Activated CD4-positive, alpha-beta T cell treated with anti-CD3 and anti-CD28 coated beads for 36 hours (primary cell): ENCODE measurements at regions not wholly inside any gene's neighbourhood (a gene's known extent, or its start where the extent isn't known, plus 50 kb on each side); places are given as distances from the start of the nearest gene placed in this dataset.

ENCODE experiments used
- ATAC-seq: fragments of 200-7000 bp; cut with Tn5 transposase; one replicate; pipeline ENCODE4 v1.10.0; 2021; ENCODE audit warnings: mild to moderate bottlenecking, moderate library complexity
- CTCF ChIA-PET: fragments of 350-600 bp; sonication (Branson Sonifier 250); formaldehyde crosslinking; loops from one replicate; lab custom pipeline; 2021; ENCODE audit warnings: antibody characterized with exemption; lab: Charles Lee
- POLR2A ChIA-PET: fragments of 350-600 bp; sonication (Branson Sonifier 250); formaldehyde crosslinking; loops from one replicate; lab custom pipeline; 2021; ENCODE audit warnings: antibody characterized with exemption, inconsistent platforms; lab: Charles Lee
- DNase-seq: peaks from one replicate; pipeline ENCODE4 v3.0.0-alpha.2; 2020
- H3K27ac Mint-ChIP-seq: one replicate; pipeline ENCODE4 v1.8.0; 2021; ENCODE audit warnings: mixed read lengths
- H3K27me3 Mint-ChIP-seq: one replicate; pipeline ENCODE4 v1.8.0; 2021; ENCODE audit warnings: mixed read lengths
- H3K36me3 Mint-ChIP-seq: one replicate; pipeline ENCODE4 v1.8.0; 2021; ENCODE audit warnings: low read depth, mixed read lengths
- H3K4me1 Mint-ChIP-seq: one replicate; pipeline ENCODE4 v1.8.0; 2021; ENCODE audit warnings: mixed read lengths
- H3K4me3 Mint-ChIP-seq: one replicate; pipeline ENCODE4 v1.8.0; 2021; ENCODE audit warnings: mild to moderate bottlenecking, moderate library complexity, mixed read lengths
- H3K9me3 Mint-ChIP-seq: one replicate; pipeline ENCODE4 v1.8.0; 2021; ENCODE audit warnings: low read depth, mixed read lengths
- intact Hi-C, 2 experiments: fragments of 100-400 bp; cut with DNase I in 1 of 2; cut with micrococcal nuclease in 1 of 2; formaldehyde crosslinking; loops; one replicate each; pipeline versions ENCODE4 v1.14.2 to v1.15.1; 2022 to 2024; cut with DNase I, micrococcal nuclease

- peaks cover 34% of the 10 kb centered on the region for H3K4me1 Mint-ChIP-seq
- no peak for DNase-seq
- ATAC-seq: no peak
- H3K36me3 Mint-ChIP-seq: peaks cover 5% of the 10 kb centered on the region
- ChIA-PET POLR2A (no interaction called here), CTCF (interaction anchor here (0.9 to 1.5 kb wide), 2 partner anchors 12 to 105 kb away, joined by 4 read pairs; no protein-coding TSS in a partner anchor)
- H3K27ac Mint-ChIP-seq: no peak overlapping the region
- H3K27me3 Mint-ChIP-seq: no peaks in the 10 kb centered on the region
- no peak overlapping the region for H3K4me3 Mint-ChIP-seq
- intact Hi-C loops: no loop called here
- H3K9me3 Mint-ChIP-seq: peaks cover 18% of the 10 kb centered on the region
Measured at GRCh38 chr10:88170628-88171027, 307.2 kb downstream of the PTEN start.

DNA sequence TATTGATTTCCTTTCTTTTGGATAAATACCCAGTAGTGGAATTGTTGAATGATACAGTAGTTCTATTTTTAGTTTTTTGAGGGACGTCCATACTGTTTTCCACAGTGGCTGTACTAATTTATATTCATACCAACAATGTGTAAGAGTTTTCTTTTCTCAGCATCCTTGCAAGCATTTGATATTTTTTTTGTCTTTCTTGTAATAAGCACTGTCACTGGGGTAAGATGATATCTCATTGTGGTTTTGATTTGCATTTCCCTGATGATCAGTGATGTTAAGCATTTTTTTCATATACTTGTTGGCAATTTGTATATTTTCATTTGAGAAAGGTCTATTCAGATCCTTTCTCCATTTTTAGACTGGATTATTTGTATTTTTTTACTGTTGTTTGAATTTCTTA, 308.7 kb downstream of the PTEN start:
- intact Hi-C loops: no loop called here
- Mint-ChIP-seq H3K27ac (no peak overlapping the region), H3K4me3 (no peak overlapping the region), H3K4me1 (peaks cover 32% of the 10 kb centered on the region), H3K9me3 (peaks cover 24% of the 10 kb centered on the region), H3K27me3 (no peaks in the 10 kb centered on the region), H3K36me3 (peaks cover 5% of the 10 kb centered on the region)
- DNase-seq (no peak), ATAC-seq (no peak)
- ChIA-PET CTCF (no interaction called here), POLR2A (no interaction called here)

DNA sequence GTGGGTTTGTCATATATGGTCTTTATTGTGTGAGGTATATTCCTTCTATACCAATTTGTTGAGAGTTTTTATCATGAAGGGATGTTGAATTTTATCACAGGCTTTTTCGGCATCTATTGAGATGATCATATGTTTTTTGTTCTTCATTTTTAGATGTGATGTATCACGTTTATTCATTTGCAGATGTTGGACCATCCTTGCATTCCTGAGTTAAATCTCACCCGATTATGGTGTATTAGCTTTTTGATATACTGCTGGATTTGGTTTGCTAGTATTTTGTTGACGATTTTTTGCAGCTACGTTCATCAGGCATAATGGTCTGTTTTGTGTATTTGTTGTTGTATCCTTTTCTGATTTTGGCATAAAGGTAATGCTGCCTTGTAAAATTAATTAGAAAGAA, 311.0 kb downstream of the PTEN start:
- intact Hi-C loops: no loop called here
- H3K27ac Mint-ChIP-seq: no peak overlapping the region
- H3K4me3 Mint-ChIP-seq: no peak overlapping the region
- H3K9me3 Mint-ChIP-seq: peaks cover 25% of the 10 kb centered on the region
- POLR2A ChIA-PET: no interaction called here
- no peaks in the 10 kb centered on the region for H3K27me3 Mint-ChIP-seq
- peaks cover 26% of the 10 kb centered on the region for H3K4me1 Mint-ChIP-seq
- DNase-seq (no peak), ATAC-seq (no peak)
- CTCF ChIA-PET: interaction anchor here (1.1 to 1.5 kb wide), 2 partner anchors 60 to 945 kb away, joined by 3 to 5 read pairs; no protein-coding TSS in a partner anchor
- peaks cover 5% of the 10 kb centered on the region for H3K36me3 Mint-ChIP-seq

GRCh38 chr10:88178758-88179157, 315.3 kb downstream of the PTEN start:
- DNase-seq: no peak
- Mint-ChIP-seq H3K36me3 (peaks cover 5% of the 10 kb centered on the region), H3K4me1 (no peaks in the 10 kb centered on the region), H3K4me3 (no peak overlapping the region), H3K9me3 (peaks cover 23% of the 10 kb centered on the region), H3K27me3 (no peaks in the 10 kb centered on the region), H3K27ac (no peak overlapping the region)
- POLR2A ChIA-PET: no interaction called here
- no peak for ATAC-seq
- intact Hi-C loops: no loop called here
- CTCF ChIA-PET: no interaction called here

DNA sequence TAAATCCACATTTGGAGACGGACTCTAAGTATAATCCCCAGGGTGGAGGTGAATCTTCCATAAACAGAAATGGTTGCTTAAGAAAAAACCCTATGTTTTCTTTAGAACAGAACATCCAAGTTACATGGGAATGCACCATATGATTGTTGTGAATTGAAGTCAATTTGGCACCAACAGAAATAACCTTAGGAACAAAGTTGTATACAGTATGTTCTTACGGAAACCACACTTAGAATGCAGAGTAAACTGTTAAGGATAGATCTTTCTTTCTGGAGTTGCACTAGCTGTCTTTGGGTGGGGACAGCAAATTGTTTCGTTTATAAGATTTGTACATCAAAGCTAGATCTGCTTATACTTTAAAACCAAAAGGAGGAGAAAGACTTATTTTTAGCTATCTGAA, 316.4 kb downstream of the PTEN start:
- ChIA-PET POLR2A (no interaction called here), CTCF (interaction anchor here (1.0 to 1.1 kb wide), 2 partner anchors 239 to 321 kb away, joined by 3 to 4 read pairs; no protein-coding TSS in a partner anchor)
- no peak overlapping the region for H3K4me3 Mint-ChIP-seq
- intact Hi-C loops: no loop called here
- DNase-seq (no peak), ATAC-seq (no peak)
- peaks cover 16% of the 10 kb centered on the region for H3K9me3 Mint-ChIP-seq
- no peak overlapping the region for H3K27ac Mint-ChIP-seq
- no peaks in the 10 kb centered on the region for H3K27me3 Mint-ChIP-seq
- H3K4me1 Mint-ChIP-seq: no peaks in the 10 kb centered on the region
- peaks cover 5% of the 10 kb centered on the region for H3K36me3 Mint-ChIP-seq

DNA sequence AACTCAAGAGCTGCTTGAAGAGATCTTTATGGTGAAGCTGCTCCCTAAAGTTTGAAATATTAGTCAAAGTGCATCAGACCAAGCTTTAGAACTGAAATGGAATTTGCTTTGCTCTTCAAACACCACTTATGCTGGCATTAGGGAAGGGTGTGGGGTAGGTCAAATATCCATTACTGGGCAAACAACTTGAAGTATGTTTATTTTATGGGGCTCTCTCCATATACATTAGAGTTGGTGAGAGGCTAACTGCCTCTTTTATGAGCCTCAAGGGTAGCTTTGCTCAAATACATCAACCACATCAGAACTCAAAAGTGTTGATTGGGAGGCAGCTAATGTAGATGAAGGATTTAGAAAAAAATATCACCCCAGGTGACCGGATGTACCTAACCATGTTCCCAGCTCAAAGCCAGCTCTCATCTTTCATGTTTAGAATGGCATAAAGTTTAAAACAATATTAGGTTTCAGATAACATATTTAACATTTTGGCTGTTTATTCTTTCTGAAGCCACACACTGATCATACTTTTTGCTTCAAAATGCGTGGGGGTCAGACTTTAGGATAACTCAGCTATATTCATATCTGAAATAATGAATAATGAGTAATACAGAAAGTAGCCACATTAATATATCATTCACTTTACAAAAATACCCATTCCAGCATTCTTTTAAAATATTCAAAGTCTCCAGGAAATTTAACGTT, 318.6 kb downstream of the PTEN start:
- no peaks in the 10 kb centered on the region for H3K27me3 Mint-ChIP-seq
- ChIA-PET CTCF (interaction anchor here (0.6 to 1.7 kb wide), 3 partner anchors 12 to 68 kb away, joined by 3 to 4 read pairs (median 3); no protein-coding TSS in a partner anchor), POLR2A (interaction anchor here (0.6 kb wide), 1 partner anchor 180 kb away, joined by 3 read pairs; no protein-coding TSS in a partner anchor)
- peaks cover 6% of the 10 kb centered on the region for H3K9me3 Mint-ChIP-seq
- DNase-seq: no peak
- no peaks in the 10 kb centered on the region for H3K36me3 Mint-ChIP-seq
- intact Hi-C loops: no loop called here
- no peak for ATAC-seq
- no peak overlapping the region for H3K27ac Mint-ChIP-seq
- no peaks in the 10 kb centered on the region for H3K4me1 Mint-ChIP-seq
- H3K4me3 Mint-ChIP-seq: no peak overlapping the region

DNA sequence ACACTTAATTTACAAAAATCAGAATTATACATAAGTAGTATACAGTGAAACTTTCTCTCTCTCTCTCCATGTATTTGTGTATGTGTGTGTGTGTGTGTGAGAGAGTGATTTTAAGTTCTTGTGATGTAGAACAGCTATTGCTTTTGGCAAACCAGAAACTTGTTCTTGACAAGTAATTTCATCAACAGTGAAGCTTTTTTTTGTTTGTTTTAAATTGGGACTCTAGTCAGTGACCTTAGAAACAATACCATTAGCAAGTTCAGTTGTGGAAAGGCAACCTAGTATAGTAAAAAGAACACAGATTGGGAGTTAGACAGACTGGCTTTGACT, 319.1 kb downstream of the PTEN start:
- CTCF ChIA-PET: interaction anchor here (1.7 kb wide), 1 partner anchor 12 kb away, joined by 4 read pairs; no protein-coding TSS in a partner anchor
- ATAC-seq: no peak
- peaks cover 2% of the 10 kb centered on the region for H3K9me3 Mint-ChIP-seq
- H3K36me3 Mint-ChIP-seq: no peaks in the 10 kb centered on the region
- no peak for DNase-seq
- H3K4me3 Mint-ChIP-seq: no peak overlapping the region
- POLR2A ChIA-PET: interaction anchor here (0.6 kb wide), 2 partner anchors 91 to 180 kb away, joined by 3 read pairs; no protein-coding TSS in a partner anchor
- H3K27me3 Mint-ChIP-seq: no peaks in the 10 kb centered on the region
- no peak overlapping the region for H3K27ac Mint-ChIP-seq
- H3K4me1 Mint-ChIP-seq: no peaks in the 10 kb centered on the region
- intact Hi-C loops: no loop called here

DNA sequence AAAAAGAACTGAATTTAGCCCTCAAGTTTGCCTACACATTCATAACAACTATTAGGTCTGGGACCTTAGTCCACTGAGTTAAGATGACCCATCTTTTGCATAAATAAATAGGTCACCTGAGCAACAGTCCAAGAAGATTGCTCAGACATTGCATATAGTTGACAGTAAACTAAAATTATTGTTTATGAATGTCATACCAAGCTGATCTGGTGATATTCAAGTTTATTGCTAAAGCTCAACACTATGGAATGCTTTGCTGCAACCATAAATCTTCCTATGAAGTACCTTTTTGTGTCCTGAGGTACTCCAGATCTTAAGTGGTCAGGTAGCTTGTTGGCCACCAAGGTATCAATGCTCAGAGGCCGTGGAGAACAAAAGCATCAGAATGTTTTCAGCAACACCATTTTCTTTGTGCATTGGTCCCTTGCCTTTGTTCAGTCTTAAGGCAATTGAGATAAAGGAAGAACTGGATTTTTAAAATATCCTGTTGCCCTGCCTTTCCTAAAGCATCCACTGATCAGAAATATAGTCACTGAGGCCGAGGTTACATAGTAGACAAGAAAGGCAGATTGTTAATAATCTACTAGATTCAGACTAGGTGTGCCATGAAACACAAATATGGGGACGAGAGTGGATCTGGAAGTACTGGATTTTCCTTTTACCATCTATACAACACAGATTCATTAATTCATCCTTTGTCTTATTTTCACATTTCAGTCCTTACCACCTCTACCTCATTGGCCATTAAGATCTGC, 321.3 kb downstream of the PTEN start:
- Mint-ChIP-seq H3K27ac (no peak overlapping the region), H3K9me3 (no peaks in the 10 kb centered on the region), H3K4me1 (no peaks in the 10 kb centered on the region), H3K27me3 (no peaks in the 10 kb centered on the region), H3K36me3 (no peaks in the 10 kb centered on the region), H3K4me3 (no peak overlapping the region)
- POLR2A ChIA-PET: no interaction called here
- ATAC-seq (no peak), DNase-seq (no peak)
- intact Hi-C loops: no loop called here
- CTCF ChIA-PET: no interaction called here

GRCh38 chr10:88185830-88186229, 322.4 kb downstream of the PTEN start:
- Mint-ChIP-seq H3K9me3 (no peaks in the 10 kb centered on the region), H3K27ac (no peak overlapping the region), H3K4me1 (peaks cover 3% of the 10 kb centered on the region), H3K4me3 (no peak overlapping the region), H3K36me3 (no peaks in the 10 kb centered on the region), H3K27me3 (no peaks in the 10 kb centered on the region)
- no peak for ATAC-seq
- intact Hi-C loops: no loop called here
- ChIA-PET CTCF (no interaction called here), POLR2A (no interaction called here)
- DNase-seq: no peak

DNA sequence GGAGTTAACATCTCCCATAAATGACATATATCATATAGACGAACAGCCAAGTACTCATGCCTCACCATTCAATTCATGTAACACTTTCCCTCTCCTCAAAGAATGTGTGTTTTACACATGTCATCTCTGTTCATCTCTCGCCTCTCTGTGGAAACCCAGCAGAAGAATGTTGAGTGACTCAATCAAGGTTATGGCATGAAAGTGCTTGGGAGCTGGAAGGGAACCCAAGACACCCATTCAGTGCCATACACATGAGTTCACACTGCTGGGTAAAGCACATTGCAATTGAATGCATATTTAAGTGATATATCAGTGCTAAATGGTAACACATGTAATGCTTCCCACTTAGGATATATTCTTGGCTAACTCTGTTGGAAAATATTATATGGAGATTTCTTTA, 322.9 kb downstream of the PTEN start:
- no peaks in the 10 kb centered on the region for H3K27me3 Mint-ChIP-seq
- H3K4me3 Mint-ChIP-seq: no peak overlapping the region
- H3K27ac Mint-ChIP-seq: no peak overlapping the region
- DNase-seq (no peak), ATAC-seq (no peak)
- ChIA-PET CTCF (no interaction called here), POLR2A (no interaction called here)
- H3K36me3 Mint-ChIP-seq: no peaks in the 10 kb centered on the region
- intact Hi-C loops: no loop called here
- peaks cover 3% of the 10 kb centered on the region for H3K4me1 Mint-ChIP-seq
- H3K9me3 Mint-ChIP-seq: no peaks in the 10 kb centered on the region

GRCh38 chr10:88187472-88187871, 324.0 kb downstream of the PTEN start:
- no peaks in the 10 kb centered on the region for H3K36me3 Mint-ChIP-seq
- H3K4me1 Mint-ChIP-seq: peaks cover 4% of the 10 kb centered on the region
- intact Hi-C loops: no loop called here
- no peak overlapping the region for H3K27ac Mint-ChIP-seq
- DNase-seq (no peak), ATAC-seq (no peak)
- no peaks in the 10 kb centered on the region for H3K9me3 Mint-ChIP-seq
- H3K27me3 Mint-ChIP-seq: no peaks in the 10 kb centered on the region
- POLR2A ChIA-PET: no interaction called here
- H3K4me3 Mint-ChIP-seq: no peak overlapping the region
- CTCF ChIA-PET: interaction anchor here (0.6 to 0.8 kb wide), 2 partner anchors 201 to 205 kb away, joined by 3 read pairs; no protein-coding TSS in a partner anchor
